Aorta (tissue), 5 donors: ENCODE measurements at regions not wholly inside any gene's neighbourhood (a gene's known extent, or its start where the extent isn't known, plus 50 kb on each side); places are given as distances from the start of the nearest gene placed in this dataset.
"Not testable (repeated sequence)": the region's sequence is repeated elsewhere in the genome, so short reads cannot be mapped to it uniquely, and the experiment has no call there.

Source experiments
- ATAC-seq: fragments of 200-7000 bp; cut with Tn5 transposase; one replicate; pipeline ENCODE4 v1.9.1; 2022; ENCODE audit warnings: moderate library complexity; ENCODE audit not compliant: low FRiP score
- DNase-seq, 2 donors: peaks; one replicate each; pipeline ENCODE4 v3.0.0-alpha.2; 2020
- H3K27ac ChIP-seq, 2 donors: one replicate each; pipeline ENCODE4 v1.5.1; 2013; ENCODE audit warnings: low read length in 2 of 2, mild to moderate bottlenecking in 2 of 2, moderate library complexity in 2 of 2, control low read depth in 1 of 2, inconsistent platforms in 1 of 2, low read depth in 1 of 2
- H3K27me3 ChIP-seq, 2 donors: one replicate each; pipeline ENCODE4 v1.6.1; 2013; ENCODE audit warnings: control low read depth in 1 of 2, low read length in 1 of 2, mild to moderate bottlenecking in 1 of 2, moderate library complexity in 1 of 2; ENCODE audit not compliant: insufficient read depth in 2 of 2, control insufficient read depth in 1 of 2
- H3K36me3 ChIP-seq, 2 donors: one replicate each; pipeline ENCODE4 v1.6.1; 2013; ENCODE audit warnings: control low read depth in 1 of 2, low read length in 1 of 2, mild to moderate bottlenecking in 1 of 2; ENCODE audit not compliant: insufficient read depth in 2 of 2, control insufficient read depth in 1 of 2
- H3K4me1 ChIP-seq, 2 donors: one replicate each; pipeline ENCODE4 v1.6.1; 2013; ENCODE audit warnings: low read length in 2 of 2, control low read depth in 1 of 2, mild to moderate bottlenecking in 1 of 2, moderate library complexity in 1 of 2; ENCODE audit not compliant: insufficient read depth in 2 of 2, control insufficient read depth in 1 of 2
- H3K4me3 ChIP-seq, 2 donors: one replicate each; pipeline ENCODE4 v1.5.1; 2013; ENCODE audit warnings: low read length in 2 of 2, control low read depth in 1 of 2, mild to moderate bottlenecking in 1 of 2
- H3K9me3 ChIP-seq: one replicate; pipeline ENCODE4 v1.6.1; 2013; ENCODE audit warnings: mild to moderate bottlenecking, low read length; ENCODE audit not compliant: control insufficient read depth
- WGBS, 2 donors: extraction: QIAGEN DNeasy Blood & Tissue Kit; methylation state at CpG; one replicate each; pipeline ENCODE4 v1.1.7; 2013; 5-methylcytosine and 5-hydroxymethylcytosine counted together
- intact Hi-C, 2 donors: fragments of 100-400 bp; cut with DNase I; formaldehyde crosslinking; loops; one replicate each; pipeline versions ENCODE4 v1.14.2 to v1.15.0; 2022
- donor health status: healthy with polysubstance abuse.
- donor health status: Bipolar disorder and iron deficiency.
- donor health status: DM: no; HTN: no; CAD: no.
- donor health status: DM: no; HTN: no; CAD: no.
- donor health status: DM: yes; HTN: yes; CAD: no.

DNA sequence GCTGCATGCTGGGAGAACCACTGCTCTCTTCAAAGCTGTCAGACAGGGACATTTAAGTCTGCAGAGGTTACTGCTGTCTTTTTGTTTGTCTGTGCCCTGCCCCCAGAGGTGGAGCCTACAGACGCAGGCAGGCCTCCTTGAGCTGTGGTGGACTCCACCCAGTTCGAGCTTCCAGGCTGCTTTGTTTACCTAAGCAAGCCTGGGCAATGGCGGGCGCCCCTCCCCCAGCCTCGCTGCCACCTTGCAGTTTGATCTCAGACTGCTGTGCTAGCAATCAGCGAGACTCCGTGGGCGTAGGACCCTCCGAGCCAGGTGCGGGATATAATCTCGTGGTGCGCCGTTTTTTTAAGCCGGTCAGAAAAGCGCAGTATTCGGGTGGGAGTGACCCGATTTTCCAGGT, 234.9 kb upstream of the THUMPD2 start:
- ATAC-seq, intact Hi-C loops, H3K27ac ChIP-seq, H3K4me3 ChIP-seq, DNase-seq, H3K9me3 ChIP-seq, H3K4me1 ChIP-seq, H3K36me3 ChIP-seq, H3K27me3 ChIP-seq: not testable (repeated sequence)
- WGBS, 2 donors = 93% methylated on average over 12 to 15 of the region's 17 CpGs

DNA sequence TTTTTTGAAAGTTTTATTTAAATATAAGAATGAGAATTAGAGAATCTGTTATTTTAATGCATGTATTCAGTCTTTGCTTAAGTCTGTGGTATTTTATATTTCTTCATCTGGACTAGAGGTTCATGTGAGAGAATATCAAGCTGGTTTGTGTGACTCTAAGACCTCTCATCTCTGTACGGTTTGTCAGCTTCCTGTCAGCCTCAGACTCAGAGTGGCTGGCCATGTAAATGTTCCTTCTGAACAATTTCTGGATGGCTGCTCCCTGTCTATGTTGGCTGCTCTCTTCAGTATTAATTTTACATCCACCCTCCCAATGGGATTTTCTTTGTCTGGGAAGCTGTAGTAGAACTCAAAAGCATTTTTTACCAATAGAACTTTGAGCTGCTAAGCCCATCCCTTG, 225.3 kb upstream of the THUMPD2 start:
- no peak for ATAC-seq
- 43 to 50% methylated on average over 1 of the region's 1 CpG for WGBS, 2 donors
- H3K36me3 ChIP-seq = no peaks in the 10 kb centered on the region
- H3K9me3 ChIP-seq = peaks cover 1% of the 10 kb centered on the region
- H3K4me3 ChIP-seq = no peak overlapping the region
- H3K4me1 ChIP-seq = no peaks in the 10 kb centered on the region
- no peak overlapping the region for H3K27ac ChIP-seq
- no peak for DNase-seq
- intact Hi-C loops = no loop called here
- H3K27me3 ChIP-seq = no peaks in the 10 kb centered on the region

DNA sequence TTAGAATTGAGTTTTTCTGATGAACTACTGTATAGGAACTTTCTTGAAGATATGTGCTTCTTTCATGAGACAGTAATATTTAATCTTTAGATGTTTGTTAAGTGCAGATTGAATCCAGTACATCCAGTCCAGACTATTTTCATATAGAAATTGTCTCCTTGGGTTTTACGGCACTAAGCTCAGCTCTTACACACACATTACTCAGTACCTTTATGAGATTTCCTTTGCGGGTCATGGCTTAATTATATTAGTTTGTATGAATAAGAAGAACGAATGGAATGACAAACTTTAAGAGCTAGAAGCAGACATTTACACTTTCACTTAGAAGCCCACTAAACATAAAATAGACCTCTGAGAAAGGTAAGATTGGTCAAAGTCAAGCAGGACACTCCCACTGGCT, 223.3 kb upstream of the THUMPD2 start:
- DNase-seq (no peak), ATAC-seq (no peak)
- Histone ChIP-seq H3K4me1 (no peaks in the 10 kb centered on the region), H3K27me3 (no peaks in the 10 kb centered on the region), H3K27ac (no peak overlapping the region), H3K9me3 (peaks cover 3% of the 10 kb centered on the region), H3K36me3 (no peaks in the 10 kb centered on the region), H3K4me3 (no peak overlapping the region)
- intact Hi-C loops = no loop called here
- 92 to 95% methylated on average over 3 of the region's 3 CpGs for WGBS, 2 donors

DNA sequence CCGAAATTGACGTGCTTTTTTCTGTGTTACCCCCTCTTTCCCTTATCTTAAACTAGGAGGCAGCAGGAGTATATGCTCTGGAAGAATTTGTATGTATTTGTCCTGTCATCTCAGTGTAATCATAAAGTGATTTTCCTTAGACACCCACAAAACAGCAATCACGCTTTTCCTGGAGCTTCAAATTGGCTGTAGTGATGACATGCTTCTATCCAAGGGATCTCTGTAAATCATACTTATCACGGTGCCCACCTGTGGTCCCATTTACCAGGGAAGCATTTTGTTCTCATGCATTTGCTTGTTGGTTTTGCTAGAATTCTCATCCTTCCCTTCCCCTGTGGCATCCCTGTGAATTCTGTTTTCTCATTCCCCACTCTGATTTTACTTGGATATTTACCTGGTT, 220.8 kb upstream of the THUMPD2 start:
- DNase-seq (no peak), ATAC-seq (no peak)
- Histone ChIP-seq H3K4me3 (no peak overlapping the region), H3K27ac (no peak overlapping the region), H3K36me3 (no peaks in the 10 kb centered on the region), H3K4me1 (no peaks in the 10 kb centered on the region), H3K27me3 (no peaks in the 10 kb centered on the region), H3K9me3 (peaks cover 3% of the 10 kb centered on the region)
- intact Hi-C loops = no loop called here
- 92 to 93% methylated on average over 4 of the region's 4 CpGs for WGBS, 2 donors

DNA sequence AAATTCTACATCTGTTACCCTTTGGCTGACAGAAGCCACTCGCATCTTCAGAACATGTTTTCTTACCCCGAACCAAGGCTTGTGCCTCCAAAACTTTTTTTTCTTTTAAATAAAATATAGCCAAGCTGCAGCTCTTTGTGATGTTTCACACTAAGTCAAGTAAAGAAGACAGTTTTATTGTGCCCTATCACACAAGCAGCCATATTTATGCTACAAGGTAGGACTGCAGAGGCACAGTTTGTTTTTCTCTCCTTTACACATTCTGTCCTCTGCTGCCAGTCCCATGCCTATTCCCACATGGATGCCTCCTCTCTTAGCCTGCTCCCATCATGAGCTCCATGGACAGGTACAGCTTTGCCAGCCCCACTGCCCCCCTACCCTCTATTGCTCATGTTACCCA, 219.6 kb upstream of the THUMPD2 start:
- Histone ChIP-seq H3K27ac (no peak overlapping the region), H3K36me3 (no peaks in the 10 kb centered on the region), H3K4me1 (no peaks in the 10 kb centered on the region), H3K9me3 (peaks cover 3% of the 10 kb centered on the region), H3K27me3 (no peaks in the 10 kb centered on the region), H3K4me3 (no peak overlapping the region)
- ATAC-seq = no peak
- intact Hi-C loops = no loop called here
- WGBS, 2 donors = 86 to 88% methylated on average over 2 of the region's 2 CpGs
- DNase-seq = no peak

DNA sequence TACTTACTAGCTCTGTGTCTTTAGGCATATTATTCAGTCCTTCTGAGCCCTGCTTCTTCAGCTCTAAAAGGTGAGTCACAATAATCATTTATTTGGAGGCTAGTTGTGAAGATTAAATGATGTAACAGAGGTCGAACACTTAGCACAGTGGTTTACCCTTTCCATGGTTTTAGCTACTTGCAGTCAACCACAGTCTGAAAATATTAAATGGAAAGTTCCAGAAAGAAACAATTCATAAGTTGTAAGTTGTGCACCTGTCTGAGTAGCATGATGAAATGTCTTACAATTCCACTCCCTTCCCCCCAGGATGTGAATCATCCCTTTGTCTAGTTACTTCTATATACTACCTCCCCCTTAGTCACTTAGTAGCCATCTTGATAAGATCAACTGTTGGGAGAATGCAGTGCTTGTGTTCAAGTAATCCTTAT, 217.6 kb upstream of the THUMPD2 start:
- no peak for ATAC-seq
- 90 to 93% methylated on average over 1 of the region's 1 CpG for WGBS, 2 donors
- intact Hi-C loops = no loop called here
- H3K9me3 ChIP-seq = peaks cover 2% of the 10 kb centered on the region
- no peak overlapping the region for H3K27ac ChIP-seq
- no peak for DNase-seq
- no peaks in the 10 kb centered on the region for H3K36me3 ChIP-seq
- no peak overlapping the region for H3K4me3 ChIP-seq
- H3K4me1 ChIP-seq = no peaks in the 10 kb centered on the region
- H3K27me3 ChIP-seq = no peaks in the 10 kb centered on the region

DNA sequence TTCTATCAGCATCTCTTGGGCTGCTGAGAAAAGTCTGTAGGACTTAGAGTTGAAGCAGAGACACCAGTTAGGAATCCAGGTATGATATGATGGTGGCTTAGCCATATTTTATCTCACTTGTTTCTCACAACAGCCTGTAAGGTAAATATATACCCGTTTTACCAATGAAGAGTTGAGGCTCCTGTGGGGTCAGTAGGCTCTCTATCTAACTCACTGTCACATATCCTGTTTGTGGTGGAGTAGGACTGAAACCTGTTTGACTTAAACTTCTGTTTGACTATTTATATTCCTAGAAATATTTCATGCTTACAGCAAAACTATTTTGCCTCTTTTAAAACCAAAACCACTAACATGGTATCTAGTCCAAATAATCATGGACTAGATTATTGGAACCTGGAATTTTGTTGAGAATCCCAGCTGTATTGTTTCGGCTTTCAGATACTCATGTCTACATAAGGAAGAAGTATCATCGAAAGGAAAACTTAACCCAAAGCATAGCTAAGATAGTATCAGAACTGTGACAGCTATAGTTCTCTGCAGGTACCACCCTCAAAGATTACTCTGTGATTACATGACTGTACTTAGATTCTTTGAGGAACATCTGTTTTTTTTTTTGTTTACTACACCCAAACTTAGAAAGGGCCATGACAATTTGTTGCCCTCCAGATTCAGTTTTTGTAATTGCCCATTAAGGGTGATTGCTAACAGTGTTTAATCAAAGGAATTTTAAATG, 216.1 kb upstream of the THUMPD2 start:
- Histone ChIP-seq H3K4me3 (no peak overlapping the region), H3K4me1 (no peaks in the 10 kb centered on the region), H3K27me3 (no peaks in the 10 kb centered on the region), H3K36me3 (no peaks in the 10 kb centered on the region), H3K27ac (no peak overlapping the region), H3K9me3 (peaks cover 2% of the 10 kb centered on the region)
- WGBS, 2 donors = 83 to 85% methylated on average over 3 of the region's 3 CpGs
- intact Hi-C loops = no loop called here
- no peak for ATAC-seq
- no peak for DNase-seq

DNA sequence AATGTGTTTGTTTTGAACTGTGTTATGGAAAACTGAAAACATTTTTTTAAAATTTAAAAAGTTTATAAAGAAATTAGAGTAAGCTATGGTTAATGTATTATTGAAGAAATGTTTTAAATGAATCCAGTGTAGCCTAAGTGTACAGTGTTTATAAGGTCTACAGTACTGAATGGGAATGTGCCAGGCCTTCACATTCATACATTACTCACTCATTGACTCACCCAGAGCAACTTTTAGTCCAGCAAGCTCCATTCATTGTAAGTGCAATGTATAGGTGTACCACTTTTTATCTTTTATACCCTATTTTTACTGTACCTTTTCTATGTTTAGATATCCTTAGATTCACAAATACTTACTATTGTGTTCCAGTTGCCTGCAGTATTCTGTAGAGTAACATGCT, 215.1 kb upstream of the THUMPD2 start:
- Histone ChIP-seq H3K27ac (no peak overlapping the region), H3K36me3 (no peaks in the 10 kb centered on the region), H3K4me3 (no peak overlapping the region), H3K9me3 (peaks cover under 1% of the 10 kb centered on the region), H3K27me3 (no peaks in the 10 kb centered on the region), H3K4me1 (no peaks in the 10 kb centered on the region)
- no peak for ATAC-seq
- intact Hi-C loops = no loop called here
- no peak for DNase-seq

DNA sequence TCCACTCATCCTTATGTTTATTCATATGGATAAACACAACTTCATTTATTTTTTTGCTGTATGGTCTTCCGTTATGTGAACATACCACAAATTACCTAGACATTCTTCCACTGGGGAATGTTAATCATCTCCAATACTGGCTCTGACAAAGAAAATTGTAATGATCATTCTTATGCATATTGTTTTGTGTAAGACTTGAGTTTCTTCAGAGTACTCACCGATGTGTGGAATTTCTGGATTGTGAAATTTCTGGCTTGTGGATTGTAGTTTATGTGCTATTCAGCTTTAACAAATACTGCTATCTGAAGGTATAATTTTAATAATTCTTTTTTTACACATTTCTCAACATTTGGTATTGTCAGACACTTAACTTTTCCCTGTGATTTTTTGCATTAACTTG, 212.2 kb upstream of the THUMPD2 start:
- 45 to 46% methylated on average over 2 of the region's 2 CpGs for WGBS, 2 donors

More for the DNA sequence above, 212.2 kb upstream of the THUMPD2 start:
- intact Hi-C loops = no loop called here
- H3K9me3 ChIP-seq = no peaks in the 10 kb centered on the region
- H3K27ac ChIP-seq = no peak overlapping the region
- no peak overlapping the region for H3K4me3 ChIP-seq
- ATAC-seq (no peak), DNase-seq (no peak)
- H3K4me1 ChIP-seq = no peaks in the 10 kb centered on the region
- no peaks in the 10 kb centered on the region for H3K27me3 ChIP-seq
- H3K36me3 ChIP-seq = no peaks in the 10 kb centered on the region
